Stimulated activated CD4-positive, alpha-beta T cell treated with anti-CD3 and anti-CD28 coated beads, TNF-alpha, amount 100 ng/mL, for 24 hours (primary cell): ENCODE measurements at regions not wholly inside any gene's neighbourhood (a gene's known extent, or its start where the extent isn't known, plus 50 kb on each side); places are given as distances from the start of the nearest gene placed in this dataset.

Experiments used
- DNase-seq, 3 experiments: peaks; one replicate each; pipeline ENCODE4 v3.0.0-alpha.2; 2020; ENCODE audit warnings: low read depth in 3 of 3

GRCh38 chr10:4775808-4776207 lies 50.2 kb upstream of the AKR1E2 start:
- DNase-seq = no peak

- DNase-seq = no peak
Measured at GRCh38 chr10:4772202-4772570, 53.8 kb upstream of the AKR1E2 start.

GRCh38 chr10:4771554-4772201 lies 54.3 kb upstream of the AKR1E2 start:
- DNase-seq = no peak

GRCh38 chr10:4770801-4771553 lies 55.0 kb upstream of the AKR1E2 start:
- DNase-seq = no peak

GRCh38 chr10:4768416-4768815 lies 57.6 kb upstream of the AKR1E2 start:
- DNase-seq = no peak

GRCh38 chr10:4767033-4767814 lies 58.8 kb upstream of the AKR1E2 start:
- DNase-seq = no peak

- DNase-seq = no peak
Measured at GRCh38 chr10:4766454-4766853, 59.6 kb upstream of the AKR1E2 start.

- no peak for DNase-seq
Measured at GRCh38 chr10:4765428-4765827, 60.6 kb upstream of the AKR1E2 start.

GRCh38 chr10:4763960-4764428 lies 62.0 kb upstream of the AKR1E2 start:
- DNase-seq = no peak

GRCh38 chr10:4763513-4763912 lies 62.5 kb upstream of the AKR1E2 start:
- DNase-seq = no peak

GRCh38 chr10:4758256-4758655 lies 67.8 kb upstream of the AKR1E2 start:
- DNase-seq = no peak

- no peak for DNase-seq
Measured at GRCh38 chr10:4755286-4755989, 70.6 kb upstream of the AKR1E2 start.

GRCh38 chr10:4754143-4754542 lies 71.9 kb upstream of the AKR1E2 start:
- no peak for DNase-seq

- no peak for DNase-seq
Measured at GRCh38 chr10:4751211-4751610, 74.8 kb upstream of the AKR1E2 start.

GRCh38 chr10:4749271-4749574 lies 76.8 kb upstream of the AKR1E2 start:
- no peak for DNase-seq

GRCh38 chr10:4748491-4749270 lies 77.3 kb upstream of the AKR1E2 start:
- DNase-seq = no peak

GRCh38 chr10:4742217-4742616 lies 83.8 kb upstream of the AKR1E2 start:
- no peak for DNase-seq

- DNase-seq = no peak
Measured at GRCh38 chr10:4740471-4740870, 85.5 kb upstream of the AKR1E2 start.

GRCh38 chr10:4736608-4737007 lies 89.4 kb upstream of the AKR1E2 start:
- DNase-seq = no peak

- no peak for DNase-seq
Measured at GRCh38 chr10:4736183-4736582, 89.8 kb upstream of the AKR1E2 start.

GRCh38 chr10:4733843-4734224 lies 92.2 kb upstream of the AKR1E2 start:
- no peak for DNase-seq
